ENCODE measurements at regions not wholly inside any gene's neighbourhood (a gene's known extent, or its start where the extent isn't known, plus 50 kb on each side); places are given as distances from the start of the nearest gene placed in this dataset.

DNA sequence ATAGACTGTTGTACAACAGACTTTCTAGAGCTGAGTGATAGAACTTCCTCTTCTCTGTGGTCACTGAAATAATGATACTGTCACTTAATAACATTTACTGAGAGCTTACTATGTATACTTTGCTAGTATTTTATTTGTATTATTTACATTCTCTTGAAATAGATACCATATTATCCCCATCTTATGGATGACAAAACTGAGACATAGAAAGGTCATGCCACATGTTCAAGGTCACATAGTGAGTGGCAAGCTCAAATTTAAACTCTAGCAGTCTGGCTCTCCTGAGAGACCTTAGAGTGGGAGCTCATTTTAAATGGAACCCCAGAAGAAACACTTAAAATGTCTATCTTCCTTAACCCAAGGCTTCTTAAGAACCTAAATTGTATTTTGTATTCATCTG is 266.6 kb upstream of the CAMK1G start:
- no peak for DNase-seq (ENCODE audit: low read depth)

GRCh38 chr1:209318181-209319056 is 265.1 kb upstream of the CAMK1G start:
- DNase-seq (ENCODE audit: low read depth), result no peak
- TF ChIP-seq CTCF (IDR thresholded peaks at IDR 0.05; ENCODE audit: low read length, missing control alignments), result no peak
- H3K4me3 ChIP-seq (replicated peaks; ENCODE audit: low read depth, low read length), result no peak overlapping the region

More for the DNA sequence above, 266.6 kb upstream of the CAMK1G start:
- no peak for TF ChIP-seq CTCF (IDR thresholded peaks at IDR 0.05; ENCODE audit: low read length, missing control alignments)
- no peak overlapping the region for H3K4me3 ChIP-seq (replicated peaks; ENCODE audit: low read depth, low read length)

GRCh38 chr1:209319057-209319432 is 264.5 kb upstream of the CAMK1G start:
- TF ChIP-seq CTCF (IDR thresholded peaks at IDR 0.05; ENCODE audit: low read length, missing control alignments), result no peak
- DNase-seq (ENCODE audit: low read depth), result no peak
- H3K4me3 ChIP-seq (replicated peaks; ENCODE audit: low read depth, low read length), result no peak overlapping the region

DNA sequence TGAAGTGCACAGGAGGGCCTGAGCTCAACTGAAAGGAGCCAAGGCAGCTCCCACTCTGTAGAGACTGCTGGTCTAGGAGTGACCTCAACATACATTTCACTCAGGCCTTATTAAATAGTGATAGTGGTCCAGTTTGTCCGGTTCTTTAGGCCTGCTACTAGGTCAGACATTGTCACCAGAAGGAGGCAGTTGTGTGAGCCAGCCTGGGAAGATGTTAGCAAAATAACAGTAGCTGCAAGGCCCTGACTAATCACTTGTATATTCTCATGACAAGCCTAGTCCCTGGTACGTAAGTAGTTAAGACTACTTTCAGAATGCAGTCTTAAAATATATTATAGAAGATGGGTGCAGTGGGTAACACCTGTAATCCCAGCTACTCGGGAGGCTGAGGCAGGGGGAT is 264.0 kb upstream of the CAMK1G start:
- no peak overlapping the region for H3K4me3 ChIP-seq (replicated peaks; ENCODE audit: low read depth, low read length)
- TF ChIP-seq CTCF (IDR thresholded peaks at IDR 0.05; ENCODE audit: low read length, missing control alignments), result no peak
- no peak for DNase-seq (ENCODE audit: low read depth)

- TF ChIP-seq CTCF (IDR thresholded peaks at IDR 0.05; ENCODE audit: low read length, missing control alignments), result no peak
- no peak for DNase-seq (ENCODE audit: low read depth)
- H3K4me3 ChIP-seq (replicated peaks; ENCODE audit: low read depth, low read length), result no peak overlapping the region
These were observed 259.8 kb upstream of the CAMK1G start for GRCh38 chr1:209323743-209324142.

DNA sequence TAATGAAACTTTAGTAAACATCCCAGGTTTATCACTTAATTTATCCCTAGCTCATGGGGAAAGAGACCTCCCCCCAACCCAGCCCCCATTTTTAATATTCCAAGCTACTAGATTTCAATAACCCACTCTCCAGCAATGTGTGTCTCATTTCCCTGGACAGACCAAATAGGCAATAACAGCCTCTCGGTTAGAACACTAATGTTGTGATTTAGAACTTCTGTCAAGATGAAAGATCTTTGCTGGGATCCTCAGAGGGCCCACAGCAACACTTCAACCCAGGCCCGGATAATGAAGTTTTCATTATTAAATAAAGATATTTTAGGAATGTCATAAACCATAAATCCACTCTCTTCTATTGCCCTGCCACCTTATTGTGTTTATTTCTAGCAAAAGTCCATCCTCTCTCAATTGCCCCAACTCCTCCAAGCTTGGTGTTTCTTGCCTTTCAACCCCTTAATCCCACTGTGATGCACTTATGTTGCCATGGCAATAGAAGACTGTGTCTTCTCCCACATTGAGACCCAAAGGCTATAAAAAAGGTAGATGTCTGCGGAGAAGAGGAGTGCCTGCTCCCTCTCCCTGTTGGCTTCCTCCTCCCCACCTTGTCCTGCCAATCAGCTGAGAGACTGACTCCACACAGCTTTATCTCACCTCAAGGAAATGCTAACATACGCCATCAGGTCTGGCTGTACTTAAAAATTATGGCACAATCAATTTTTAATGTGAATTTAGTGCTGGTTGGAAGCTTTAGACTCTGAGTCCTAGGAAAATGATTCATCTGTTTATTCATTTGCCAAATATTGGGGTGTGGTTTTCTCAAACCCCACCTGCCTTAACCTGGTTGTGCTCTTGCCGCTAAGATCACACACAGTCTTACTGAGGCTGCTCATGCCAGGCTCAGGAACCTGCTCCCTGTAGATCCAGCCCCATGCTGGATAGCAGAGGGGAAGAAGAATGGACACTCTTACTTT is 258.3 kb upstream of the CAMK1G start:
- no peak overlapping the region for H3K4me3 ChIP-seq (replicated peaks; ENCODE audit: low read depth, low read length)
- TF ChIP-seq CTCF (IDR thresholded peaks at IDR 0.05; ENCODE audit: low read length, missing control alignments), result no peak
- DNase-seq (ENCODE audit: low read depth), result no peak

Measured in fibroblast of pulmonary artery (primary cell).